ENCODE measurements at regions not wholly inside any gene's neighbourhood (a gene's known extent, or its start where the extent isn't known, plus 50 kb on each side); places are given as distances from the start of the nearest gene placed in this dataset.

DNA sequence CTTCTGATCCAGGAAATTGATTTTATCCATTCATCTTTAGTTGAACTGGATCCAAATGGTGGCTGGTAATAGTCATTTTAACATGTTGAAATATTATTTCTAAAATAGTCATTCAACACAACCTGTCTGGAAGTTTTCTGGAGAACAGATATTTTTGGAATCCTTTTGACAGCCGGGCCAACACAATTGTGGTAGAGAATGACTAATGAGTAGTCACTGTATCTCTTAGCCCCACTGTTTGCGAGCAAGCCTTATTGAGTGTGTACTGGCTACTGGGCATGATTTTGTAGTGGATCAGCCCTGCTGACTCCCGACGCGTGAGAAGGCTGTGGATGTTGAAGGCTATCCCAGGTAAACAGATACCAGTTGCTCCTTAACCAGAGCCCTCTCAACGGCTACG is 383.4 kb downstream of the ZNF536 start:
- no peaks in the 10 kb centered on the region for H3K4me1 ChIP-seq (replicated peaks)
- TF ChIP-seq, protein P1, sequence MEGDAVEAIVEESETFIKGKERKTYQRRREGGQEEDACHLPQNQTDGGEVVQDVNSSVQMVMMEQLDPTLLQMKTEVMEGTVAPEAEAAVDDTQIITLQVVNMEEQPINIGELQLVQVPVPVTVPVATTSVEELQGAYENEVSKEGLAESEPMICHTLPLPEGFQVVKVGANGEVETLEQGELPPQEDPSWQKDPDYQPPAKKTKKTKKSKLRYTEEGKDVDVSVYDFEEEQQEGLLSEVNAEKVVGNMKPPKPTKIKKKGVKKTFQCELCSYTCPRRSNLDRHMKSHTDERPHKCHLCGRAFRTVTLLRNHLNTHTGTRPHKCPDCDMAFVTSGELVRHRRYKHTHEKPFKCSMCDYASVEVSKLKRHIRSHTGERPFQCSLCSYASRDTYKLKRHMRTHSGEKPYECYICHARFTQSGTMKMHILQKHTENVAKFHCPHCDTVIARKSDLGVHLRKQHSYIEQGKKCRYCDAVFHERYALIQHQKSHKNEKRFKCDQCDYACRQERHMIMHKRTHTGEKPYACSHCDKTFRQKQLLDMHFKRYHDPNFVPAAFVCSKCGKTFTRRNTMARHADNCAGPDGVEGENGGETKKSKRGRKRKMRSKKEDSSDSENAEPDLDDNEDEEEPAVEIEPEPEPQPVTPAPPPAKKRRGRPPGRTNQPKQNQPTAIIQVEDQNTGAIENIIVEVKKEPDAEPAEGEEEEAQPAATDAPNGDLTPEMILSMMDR (IDR thresholded peaks at IDR 0.05): no peak
- TF ChIP-seq POLR2A (IDR thresholded peaks at IDR 0.05): no peak
- TF ChIP-seq POLR2AphosphoS5 (IDR thresholded peaks at IDR 0.05): no peak
- H3K27ac ChIP-seq: no peak overlapping the region
- H3K36me3 ChIP-seq: no peaks in the 10 kb centered on the region
- H3K27me3 ChIP-seq (replicated peaks; ENCODE audit: insufficient read depth): no peaks in the 10 kb centered on the region
- H3K9me3 ChIP-seq: no peaks in the 10 kb centered on the region
- no peak for DNase-seq (ENCODE audit: low spot score)
- no peak overlapping the region for H3K4me3 ChIP-seq
- 94% methylated on average over 7 of the region's 7 CpGs for WGBS
- intact Hi-C loops (cut with DNase I): no loop called here

- DNase-seq (ENCODE audit: low spot score): no peak
- Histone ChIP-seq H3K27me3 (replicated peaks; ENCODE audit: insufficient read depth) (no peaks in the 10 kb centered on the region), H3K27ac (no peak overlapping the region), H3K9me3 (no peaks in the 10 kb centered on the region), H3K4me3 (no peak overlapping the region), H3K36me3 (no peaks in the 10 kb centered on the region), H3K4me1 (replicated peaks) (no peaks in the 10 kb centered on the region)
- 83% methylated on average over 1 of the region's 1 CpG for WGBS
- intact Hi-C loops (cut with DNase I): no loop called here
- TF ChIP-seq POLR2A (IDR thresholded peaks at IDR 0.05) (no peak), POLR2AphosphoS5 (IDR thresholded peaks at IDR 0.05) (no peak)
- TF ChIP-seq, protein P1 (IDR thresholded peaks at IDR 0.05): no peak
Measured at GRCh38 chr19:30754162-30754561, 382.0 kb downstream of the ZNF536 start.

GRCh38 chr19:30752876-30753275 is 380.7 kb downstream of the ZNF536 start:
- H3K27ac ChIP-seq: no peak overlapping the region
- no peaks in the 10 kb centered on the region for H3K36me3 ChIP-seq
- DNase-seq (ENCODE audit: low spot score): no peak
- TF ChIP-seq, protein P1 (IDR thresholded peaks at IDR 0.05): no peak
- TF ChIP-seq POLR2AphosphoS5 (IDR thresholded peaks at IDR 0.05) (no peak), POLR2A (IDR thresholded peaks at IDR 0.05) (no peak)
- WGBS: 70% methylated on average over 3 of the region's 3 CpGs
- intact Hi-C loops (cut with DNase I): no loop called here
- no peak overlapping the region for H3K4me3 ChIP-seq
- no peaks in the 10 kb centered on the region for H3K4me1 ChIP-seq (replicated peaks)
- H3K9me3 ChIP-seq: no peaks in the 10 kb centered on the region
- H3K27me3 ChIP-seq (replicated peaks; ENCODE audit: insufficient read depth): no peaks in the 10 kb centered on the region

GRCh38 chr19:30752201-30752600 is 380.0 kb downstream of the ZNF536 start:
- no peaks in the 10 kb centered on the region for H3K9me3 ChIP-seq
- H3K27me3 ChIP-seq (replicated peaks; ENCODE audit: insufficient read depth): no peaks in the 10 kb centered on the region
- no peak overlapping the region for H3K27ac ChIP-seq
- TF ChIP-seq POLR2A (IDR thresholded peaks at IDR 0.05) (no peak), POLR2AphosphoS5 (IDR thresholded peaks at IDR 0.05) (no peak)
- TF ChIP-seq, protein P1 (IDR thresholded peaks at IDR 0.05): no peak
- 86% methylated on average over 6 of the region's 6 CpGs for WGBS
- no peak overlapping the region for H3K4me3 ChIP-seq
- H3K4me1 ChIP-seq (replicated peaks): no peaks in the 10 kb centered on the region
- intact Hi-C loops (cut with DNase I): no loop called here
- no peaks in the 10 kb centered on the region for H3K36me3 ChIP-seq
- no peak for DNase-seq (ENCODE audit: low spot score)

- no peak overlapping the region for H3K27ac ChIP-seq
- intact Hi-C loops (cut with DNase I): no loop called here
- H3K4me1 ChIP-seq (replicated peaks): no peaks in the 10 kb centered on the region
- no peaks in the 10 kb centered on the region for H3K9me3 ChIP-seq
- H3K4me3 ChIP-seq: no peak overlapping the region
- H3K27me3 ChIP-seq (replicated peaks; ENCODE audit: insufficient read depth): no peaks in the 10 kb centered on the region
- no peaks in the 10 kb centered on the region for H3K36me3 ChIP-seq
- TF ChIP-seq, protein P1 (IDR thresholded peaks at IDR 0.05): no peak
- no peak for TF ChIP-seq POLR2AphosphoS5 (IDR thresholded peaks at IDR 0.05)
- no peak for TF ChIP-seq POLR2A (IDR thresholded peaks at IDR 0.05)
- 96% methylated on average over 4 of the region's 4 CpGs for WGBS
- DNase-seq (ENCODE audit: low spot score): no peak
Measured at GRCh38 chr19:30745476-30745985, 373.3 kb downstream of the ZNF536 start.

All from prostate gland (tissue), 2 donors.